HG03520 (cell line): ENCODE measurements at regions not wholly inside any gene's neighbourhood (a gene's known extent, or its start where the extent isn't known, plus 50 kb on each side); places are given as distances from the start of the nearest gene placed in this dataset.
A peak's percentile ranks its signal among the peaks of the same experiment; 100 is the strongest.
"Not testable (repeated sequence)": the region's sequence is repeated elsewhere in the genome, so short reads cannot be mapped to it uniquely, and the experiment has no call there.

Source experiments
- ATAC-seq: cut with Tn5 transposase; IDR thresholded peaks from one replicate; pipeline ENCODE4 v1.9.1; 2021; ENCODE audit warnings: mild to moderate bottlenecking, moderate library complexity; ENCODE audit not compliant: unreplicated experiment

- ATAC-seq = no peak
These were observed 52.6 kb upstream of the AGA start for GRCh38 chr4:177494791-177495190.

GRCh38 chr4:177495626-177496025 lies 53.4 kb upstream of the AGA start:
- ATAC-seq = not testable (repeated sequence)

GRCh38 chr4:177499537-177499936 lies 57.3 kb upstream of the AGA start:
- no peak for ATAC-seq

GRCh38 chr4:177505171-177505615 lies 63.0 kb upstream of the AGA start:
- no peak for ATAC-seq

GRCh38 chr4:177508662-177509061 lies 66.4 kb upstream of the AGA start:
- ATAC-seq = no peak

GRCh38 chr4:177509226-177509745 lies 67.0 kb upstream of the AGA start:
- no peak for ATAC-seq

GRCh38 chr4:177511611-177512010 lies 69.4 kb upstream of the AGA start:
- ATAC-seq = no peak

GRCh38 chr4:177512646-177513045 lies 70.4 kb upstream of the AGA start:
- no peak for ATAC-seq

GRCh38 chr4:177517862-177518261 lies 75.6 kb upstream of the AGA start:
- no peak for ATAC-seq

GRCh38 chr4:177519481-177520260 lies 77.4 kb upstream of the AGA start:
- no peak for ATAC-seq

GRCh38 chr4:177528620-177529019 lies 86.4 kb upstream of the AGA start:
- no peak for ATAC-seq

- ATAC-seq = no peak
These were observed 88.3 kb upstream of the AGA start for GRCh38 chr4:177530561-177530960.

GRCh38 chr4:177532358-177532757 lies 90.1 kb upstream of the AGA start:
- no peak for ATAC-seq

- ATAC-seq = not testable (repeated sequence)
These were observed 92.6 kb upstream of the AGA start for GRCh38 chr4:177534841-177535240.

GRCh38 chr4:177546745-177547144 lies 104.5 kb upstream of the AGA start:
- ATAC-seq = no peak

GRCh38 chr4:177547985-177548384 lies 105.7 kb upstream of the AGA start:
- ATAC-seq = no peak

GRCh38 chr4:177555007-177555574 lies 112.9 kb upstream of the AGA start:
- peak; percentile 51 for ATAC-seq

- ATAC-seq = no peak
These were observed 115.2 kb upstream of the AGA start for GRCh38 chr4:177557416-177557815.

GRCh38 chr4:177558995-177559394 lies 116.8 kb upstream of the AGA start:
- no peak for ATAC-seq

GRCh38 chr4:177562163-177562562 lies 119.9 kb upstream of the AGA start:
- no peak for ATAC-seq

GRCh38 chr4:177562859-177563258 lies 120.6 kb upstream of the AGA start:
- no peak for ATAC-seq

- no peak for ATAC-seq
These were observed 124.5 kb upstream of the AGA start for GRCh38 chr4:177566691-177567090.
